ENCODE measurements at regions not wholly inside any gene's neighbourhood (a gene's known extent, or its start where the extent isn't known, plus 50 kb on each side); places are given as distances from the start of the nearest gene placed in this dataset.

DNA sequence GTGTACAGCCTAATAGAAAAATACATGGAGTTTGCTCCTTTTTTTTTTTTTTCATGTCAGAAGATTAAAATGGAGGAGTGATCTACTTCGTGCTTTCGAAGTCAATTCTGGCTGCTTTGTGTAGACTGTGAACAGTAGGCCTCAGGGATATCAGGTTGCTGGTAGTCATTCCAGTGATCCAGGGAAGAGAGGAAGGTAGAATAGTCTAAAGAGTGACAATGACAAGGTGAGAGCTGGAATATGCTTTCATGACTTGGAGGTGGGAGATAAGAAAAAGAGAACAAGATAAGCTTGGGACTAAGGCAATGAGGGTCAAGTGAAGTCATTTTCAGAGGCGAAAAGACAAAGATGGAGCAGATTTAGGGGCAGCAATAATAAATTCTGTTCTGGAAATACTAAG is 111.3 kb upstream of the MIR17HG start:
- peaks cover 0 to 4% (median 0%) of the 10 kb centered on the region in 4 donors for H3K9me3 ChIP-seq (ENCODE audit: control insufficient read depth in 4 of 4, low read length in 3 of 4)
- no peaks in the 10 kb centered on the region for H3K36me3 ChIP-seq (ENCODE audit: control insufficient read depth in 4 of 4, insufficient read depth in 3 of 4, low read depth in 1 of 4, low read length in 3 of 4)
- H3K4me3 ChIP-seq (ENCODE audit: low read depth in 1 of 3, low read length in 3 of 3) = no peak overlapping the region
- no peak overlapping the region for H3K27ac ChIP-seq (ENCODE audit: low read depth in 1 of 2, low read length in 2 of 2)
- TF ChIP-seq, protein P1, sequence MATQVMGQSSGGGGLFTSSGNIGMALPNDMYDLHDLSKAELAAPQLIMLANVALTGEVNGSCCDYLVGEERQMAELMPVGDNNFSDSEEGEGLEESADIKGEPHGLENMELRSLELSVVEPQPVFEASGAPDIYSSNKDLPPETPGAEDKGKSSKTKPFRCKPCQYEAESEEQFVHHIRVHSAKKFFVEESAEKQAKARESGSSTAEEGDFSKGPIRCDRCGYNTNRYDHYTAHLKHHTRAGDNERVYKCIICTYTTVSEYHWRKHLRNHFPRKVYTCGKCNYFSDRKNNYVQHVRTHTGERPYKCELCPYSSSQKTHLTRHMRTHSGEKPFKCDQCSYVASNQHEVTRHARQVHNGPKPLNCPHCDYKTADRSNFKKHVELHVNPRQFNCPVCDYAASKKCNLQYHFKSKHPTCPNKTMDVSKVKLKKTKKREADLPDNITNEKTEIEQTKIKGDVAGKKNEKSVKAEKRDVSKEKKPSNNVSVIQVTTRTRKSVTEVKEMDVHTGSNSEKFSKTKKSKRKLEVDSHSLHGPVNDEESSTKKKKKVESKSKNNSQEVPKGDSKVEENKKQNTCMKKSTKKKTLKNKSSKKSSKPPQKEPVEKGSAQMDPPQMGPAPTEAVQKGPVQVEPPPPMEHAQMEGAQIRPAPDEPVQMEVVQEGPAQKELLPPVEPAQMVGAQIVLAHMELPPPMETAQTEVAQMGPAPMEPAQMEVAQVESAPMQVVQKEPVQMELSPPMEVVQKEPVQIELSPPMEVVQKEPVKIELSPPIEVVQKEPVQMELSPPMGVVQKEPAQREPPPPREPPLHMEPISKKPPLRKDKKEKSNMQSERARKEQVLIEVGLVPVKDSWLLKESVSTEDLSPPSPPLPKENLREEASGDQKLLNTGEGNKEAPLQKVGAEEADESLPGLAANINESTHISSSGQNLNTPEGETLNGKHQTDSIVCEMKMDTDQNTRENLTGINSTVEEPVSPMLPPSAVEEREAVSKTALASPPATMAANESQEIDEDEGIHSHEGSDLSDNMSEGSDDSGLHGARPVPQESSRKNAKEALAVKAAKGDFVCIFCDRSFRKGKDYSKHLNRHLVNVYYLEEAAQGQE (IDR thresholded peaks at IDR 0.05) = no peak
- no peak overlapping the region for H3K9ac ChIP-seq (ENCODE audit: low read depth in 1 of 2, low read length in 2 of 2)
- 89% methylated on average over 3 of the region's 3 CpGs for WGBS
- H3K27me3 ChIP-seq (ENCODE audit: control insufficient read depth in 4 of 4, insufficient read depth in 4 of 4, low read length in 3 of 4) = peaks cover 0 to 2% (median 0%) of the 10 kb centered on the region in 4 donors
- no peaks in the 10 kb centered on the region for H3K4me1 ChIP-seq (ENCODE audit: control insufficient read depth in 4 of 4, insufficient read depth in 4 of 4, low read length in 3 of 4)
- DNase-seq (ENCODE audit: low spot score) = no peak

DNA sequence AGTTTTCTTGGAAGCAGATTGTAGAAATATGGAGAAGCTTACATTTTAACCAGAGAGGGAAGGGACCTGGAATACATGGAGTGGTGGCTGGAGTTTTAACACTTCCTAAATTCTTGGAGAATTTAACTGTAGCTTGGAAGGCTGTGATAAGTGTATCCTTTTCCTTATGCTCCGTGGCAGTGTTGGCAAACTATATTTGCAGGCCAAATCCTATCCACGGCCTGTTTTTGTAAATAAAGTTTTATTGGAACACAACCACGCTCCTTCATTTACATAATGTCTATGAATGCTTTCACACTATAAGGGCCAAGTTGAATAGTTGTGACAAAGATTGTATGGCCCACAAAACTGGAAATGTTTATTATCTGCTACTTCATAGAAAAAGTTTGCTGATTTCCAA is 110.6 kb upstream of the MIR17HG start:
- DNase-seq (ENCODE audit: low spot score) = no peak
- whole genome bisulfite sequencing = 83% methylated on average over 3 of the region's 3 CpGs

More for the DNA sequence above, 110.6 kb upstream of the MIR17HG start:
- Histone ChIP-seq H3K27me3 (ENCODE audit: control insufficient read depth in 4 of 4, insufficient read depth in 4 of 4, low read length in 3 of 4) (peaks cover 0 to 2% (median 0%) of the 10 kb centered on the region in 4 donors), H3K4me3 (ENCODE audit: low read depth in 1 of 3, low read length in 3 of 3) (no peak overlapping the region), H3K27ac (ENCODE audit: low read depth in 1 of 2, low read length in 2 of 2) (no peak overlapping the region), H3K36me3 (ENCODE audit: control insufficient read depth in 4 of 4, insufficient read depth in 3 of 4, low read depth in 1 of 4, low read length in 3 of 4) (no peaks in the 10 kb centered on the region), H3K4me1 (ENCODE audit: control insufficient read depth in 4 of 4, insufficient read depth in 4 of 4, low read length in 3 of 4) (no peaks in the 10 kb centered on the region), H3K9ac (ENCODE audit: low read depth in 1 of 2, low read length in 2 of 2) (no peak overlapping the region), H3K9me3 (ENCODE audit: control insufficient read depth in 4 of 4, low read length in 3 of 4) (peaks cover 0 to 4% (median 0%) of the 10 kb centered on the region in 4 donors)
- TF ChIP-seq GABPA (IDR thresholded peaks at IDR 0.05 in 1 of 2, conservative IDR thresholded peaks at IDR 0.05 in 1 of 2) (no peak), EGR1 (IDR thresholded peaks at IDR 0.05; ENCODE audit: low read depth in 2 of 2) (no peak), RXRA (IDR thresholded peaks at IDR 0.05) (no peak), HNF4G (IDR thresholded peaks at IDR 0.05) (no peak), FOXA1 (IDR thresholded peaks at IDR 0.05) (no peak), NR2F2 (IDR thresholded peaks at IDR 0.05) (no peak), JUND (IDR thresholded peaks at IDR 0.05) (no peak), YY1 (IDR thresholded peaks at IDR 0.05) (no peak), HNF4A (conservative IDR thresholded peaks at IDR 0.05) (no peak), RAD21 (IDR thresholded peaks at IDR 0.05) (no peak), FOXA2 (IDR thresholded peaks at IDR 0.05) (no peak), TAF1 (conservative IDR thresholded peaks at IDR 0.05) (no peak)
- TF ChIP-seq, protein P2, sequence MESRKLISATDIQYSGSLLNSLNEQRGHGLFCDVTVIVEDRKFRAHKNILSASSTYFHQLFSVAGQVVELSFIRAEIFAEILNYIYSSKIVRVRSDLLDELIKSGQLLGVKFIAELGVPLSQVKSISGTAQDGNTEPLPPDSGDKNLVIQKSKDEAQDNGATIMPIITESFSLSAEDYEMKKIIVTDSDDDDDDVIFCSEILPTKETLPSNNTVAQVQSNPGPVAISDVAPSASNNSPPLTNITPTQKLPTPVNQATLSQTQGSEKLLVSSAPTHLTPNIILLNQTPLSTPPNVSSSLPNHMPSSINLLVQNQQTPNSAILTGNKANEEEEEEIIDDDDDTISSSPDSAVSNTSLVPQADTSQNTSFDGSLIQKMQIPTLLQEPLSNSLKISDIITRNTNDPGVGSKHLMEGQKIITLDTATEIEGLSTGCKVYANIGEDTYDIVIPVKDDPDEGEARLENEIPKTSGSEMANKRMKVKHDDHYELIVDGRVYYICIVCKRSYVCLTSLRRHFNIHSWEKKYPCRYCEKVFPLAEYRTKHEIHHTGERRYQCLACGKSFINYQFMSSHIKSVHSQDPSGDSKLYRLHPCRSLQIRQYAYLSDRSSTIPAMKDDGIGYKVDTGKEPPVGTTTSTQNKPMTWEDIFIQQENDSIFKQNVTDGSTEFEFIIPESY (IDR thresholded peaks at IDR 0.05) = no peak
- TF ChIP-seq, protein P3, sequence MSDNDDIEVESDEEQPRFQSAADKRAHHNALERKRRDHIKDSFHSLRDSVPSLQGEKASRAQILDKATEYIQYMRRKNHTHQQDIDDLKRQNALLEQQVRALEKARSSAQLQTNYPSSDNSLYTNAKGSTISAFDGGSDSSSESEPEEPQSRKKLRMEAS (IDR thresholded peaks at IDR 0.05) = no peak
- TF ChIP-seq, protein P1 (IDR thresholded peaks at IDR 0.05) = no peak
- TF ChIP-seq, protein P4, sequence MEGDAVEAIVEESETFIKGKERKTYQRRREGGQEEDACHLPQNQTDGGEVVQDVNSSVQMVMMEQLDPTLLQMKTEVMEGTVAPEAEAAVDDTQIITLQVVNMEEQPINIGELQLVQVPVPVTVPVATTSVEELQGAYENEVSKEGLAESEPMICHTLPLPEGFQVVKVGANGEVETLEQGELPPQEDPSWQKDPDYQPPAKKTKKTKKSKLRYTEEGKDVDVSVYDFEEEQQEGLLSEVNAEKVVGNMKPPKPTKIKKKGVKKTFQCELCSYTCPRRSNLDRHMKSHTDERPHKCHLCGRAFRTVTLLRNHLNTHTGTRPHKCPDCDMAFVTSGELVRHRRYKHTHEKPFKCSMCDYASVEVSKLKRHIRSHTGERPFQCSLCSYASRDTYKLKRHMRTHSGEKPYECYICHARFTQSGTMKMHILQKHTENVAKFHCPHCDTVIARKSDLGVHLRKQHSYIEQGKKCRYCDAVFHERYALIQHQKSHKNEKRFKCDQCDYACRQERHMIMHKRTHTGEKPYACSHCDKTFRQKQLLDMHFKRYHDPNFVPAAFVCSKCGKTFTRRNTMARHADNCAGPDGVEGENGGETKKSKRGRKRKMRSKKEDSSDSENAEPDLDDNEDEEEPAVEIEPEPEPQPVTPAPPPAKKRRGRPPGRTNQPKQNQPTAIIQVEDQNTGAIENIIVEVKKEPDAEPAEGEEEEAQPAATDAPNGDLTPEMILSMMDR (IDR thresholded peaks at IDR 0.05; ENCODE audit: low read depth, low read length, missing input control) = no peak

Measured in liver (tissue), 8 donors.